ENCODE measurements at regions not wholly inside any gene's neighbourhood (a gene's known extent, or its start where the extent isn't known, plus 50 kb on each side); places are given as distances from the start of the nearest gene placed in this dataset.

- FAIRE-seq, result no peak
- H3K4me1 ChIP-seq (ENCODE audit: control insufficient read depth, extremely low read depth, insufficient read depth, low read length), result peaks cover 3% of the 10 kb centered on the region
- dilution Hi-C loops (cut with MboI; ENCODE audit: extremely low pct_ligation_motif_present, low sequenced_read_pairs), result no loop called here
- H3K9me1 ChIP-seq (ENCODE audit: control insufficient read depth, extremely low read depth, insufficient read depth, low read length), result no peaks in the 10 kb centered on the region
- H2AFZ ChIP-seq (ENCODE audit: control insufficient read depth, low read length), result no peak overlapping the region
- H3K79me2 ChIP-seq (ENCODE audit: control insufficient read depth, insufficient read depth, low read length), result no peaks in the 10 kb centered on the region
- H4K20me1 ChIP-seq (ENCODE audit: control insufficient read depth, extremely low read depth, insufficient read depth, low read length), result no peaks in the 10 kb centered on the region
- H3K9me3 ChIP-seq (ENCODE audit: control insufficient read depth, low read depth, low read length), result no peaks in the 10 kb centered on the region
- no peak overlapping the region for H3K9ac ChIP-seq (ENCODE audit: control insufficient read depth, extremely low read depth, insufficient read depth, low read length)
- no peak for DNase-seq (ENCODE audit: low read depth, low spot score)
- H3K36me3 ChIP-seq (ENCODE audit: control insufficient read depth in 2 of 2, extremely low read depth in 1 of 2, insufficient read depth in 2 of 2, low read length in 2 of 2), result no peaks in the 10 kb centered on the region
- H3K27me3 ChIP-seq (ENCODE audit: control insufficient read depth, extremely low read depth, insufficient read depth, low read length), result no peaks in the 10 kb centered on the region
- H3K4me3 ChIP-seq (ENCODE audit: control insufficient read depth in 2 of 3, extremely low read depth in 1 of 3, insufficient read depth in 2 of 3, low read depth in 1 of 3, low read length in 3 of 3), result no peak overlapping the region
- H3K27ac ChIP-seq (ENCODE audit: control insufficient read depth, insufficient read depth, low read length), result no peak overlapping the region
- no peak overlapping the region for H3K4me2 ChIP-seq (ENCODE audit: control insufficient read depth, extremely low read depth, insufficient read depth, low read depth, low read length)
- TF ChIP-seq, protein P1, sequence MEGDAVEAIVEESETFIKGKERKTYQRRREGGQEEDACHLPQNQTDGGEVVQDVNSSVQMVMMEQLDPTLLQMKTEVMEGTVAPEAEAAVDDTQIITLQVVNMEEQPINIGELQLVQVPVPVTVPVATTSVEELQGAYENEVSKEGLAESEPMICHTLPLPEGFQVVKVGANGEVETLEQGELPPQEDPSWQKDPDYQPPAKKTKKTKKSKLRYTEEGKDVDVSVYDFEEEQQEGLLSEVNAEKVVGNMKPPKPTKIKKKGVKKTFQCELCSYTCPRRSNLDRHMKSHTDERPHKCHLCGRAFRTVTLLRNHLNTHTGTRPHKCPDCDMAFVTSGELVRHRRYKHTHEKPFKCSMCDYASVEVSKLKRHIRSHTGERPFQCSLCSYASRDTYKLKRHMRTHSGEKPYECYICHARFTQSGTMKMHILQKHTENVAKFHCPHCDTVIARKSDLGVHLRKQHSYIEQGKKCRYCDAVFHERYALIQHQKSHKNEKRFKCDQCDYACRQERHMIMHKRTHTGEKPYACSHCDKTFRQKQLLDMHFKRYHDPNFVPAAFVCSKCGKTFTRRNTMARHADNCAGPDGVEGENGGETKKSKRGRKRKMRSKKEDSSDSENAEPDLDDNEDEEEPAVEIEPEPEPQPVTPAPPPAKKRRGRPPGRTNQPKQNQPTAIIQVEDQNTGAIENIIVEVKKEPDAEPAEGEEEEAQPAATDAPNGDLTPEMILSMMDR (optimal IDR thresholded peaks at IDR 0.05 in 1 of 3, IDR thresholded peaks at IDR 0.05 in 1 of 3, conservative IDR thresholded peaks at IDR 0.05 in 1 of 3; ENCODE audit: extremely low read depth in 1 of 3, insufficient read depth in 2 of 3, low read length in 3 of 3), result no peak
- no peak for TF ChIP-seq EZH2 (IDR thresholded peaks at IDR 0.05; ENCODE audit: low read length)
Observed at GRCh38 chr15:62547584-62547983, 382.5 kb upstream of the C2CD4B start.

DNA sequence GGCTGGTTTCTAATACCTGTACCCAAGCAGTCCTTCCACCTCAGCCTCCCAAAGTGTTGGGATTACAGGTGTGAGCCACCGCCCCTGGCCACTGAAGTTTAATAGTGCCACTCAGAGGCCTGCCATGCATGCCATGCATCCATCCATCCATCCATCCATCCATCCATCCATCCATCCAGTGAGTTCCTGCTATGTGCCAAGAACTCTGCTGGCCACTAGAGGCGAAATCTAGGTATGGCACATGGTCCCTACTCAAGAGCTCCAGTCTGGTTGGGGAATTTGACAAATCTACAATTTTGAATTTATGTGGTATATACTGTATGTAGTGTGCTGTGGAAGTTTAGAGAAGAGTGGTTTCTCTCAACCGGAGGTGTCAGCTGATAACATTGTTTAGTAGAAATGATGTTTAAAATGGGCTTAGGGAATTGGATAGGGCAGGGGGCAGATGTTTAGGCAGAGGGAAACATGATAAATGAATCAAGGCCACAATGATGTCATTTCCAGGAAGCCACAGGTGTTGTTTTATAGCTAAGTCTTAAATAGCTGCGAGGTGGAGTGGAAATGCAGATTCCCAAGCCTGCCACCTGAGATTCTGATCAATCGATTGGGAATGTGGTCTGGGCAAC, 384.4 kb upstream of the C2CD4B start:
- no peaks in the 10 kb centered on the region for H3K9me1 ChIP-seq (ENCODE audit: control insufficient read depth, extremely low read depth, insufficient read depth, low read length)
- H4K20me1 ChIP-seq (ENCODE audit: control insufficient read depth, extremely low read depth, insufficient read depth, low read length), result no peaks in the 10 kb centered on the region
- dilution Hi-C loops (cut with MboI; ENCODE audit: extremely low pct_ligation_motif_present, low sequenced_read_pairs), result no loop called here
- H3K4me2 ChIP-seq (ENCODE audit: control insufficient read depth, extremely low read depth, insufficient read depth, low read depth, low read length), result no peak overlapping the region
- TF ChIP-seq, protein P1 (optimal IDR thresholded peaks at IDR 0.05 in 1 of 3, IDR thresholded peaks at IDR 0.05 in 1 of 3, conservative IDR thresholded peaks at IDR 0.05 in 1 of 3; ENCODE audit: extremely low read depth in 1 of 3, insufficient read depth in 2 of 3, low read length in 3 of 3), result peak; percentile 70 to 85 (median 82)
- no peak for TF ChIP-seq EZH2 (IDR thresholded peaks at IDR 0.05; ENCODE audit: low read length)
- no peak overlapping the region for H3K27ac ChIP-seq (ENCODE audit: control insufficient read depth, insufficient read depth, low read length)
- FAIRE-seq (peak; percentile 23), DNase-seq (ENCODE audit: low read depth, low spot score) (no peak)
- H3K36me3 ChIP-seq (ENCODE audit: control insufficient read depth in 2 of 2, extremely low read depth in 1 of 2, insufficient read depth in 2 of 2, low read length in 2 of 2), result no peaks in the 10 kb centered on the region
- H3K9ac ChIP-seq (ENCODE audit: control insufficient read depth, extremely low read depth, insufficient read depth, low read length), result no peak overlapping the region
- H3K79me2 ChIP-seq (ENCODE audit: control insufficient read depth, insufficient read depth, low read length), result no peaks in the 10 kb centered on the region
- H3K9me3 ChIP-seq (ENCODE audit: control insufficient read depth, low read depth, low read length), result no peaks in the 10 kb centered on the region
- H3K27me3 ChIP-seq (ENCODE audit: control insufficient read depth, extremely low read depth, insufficient read depth, low read length), result no peaks in the 10 kb centered on the region
- no peak overlapping the region for H2AFZ ChIP-seq (ENCODE audit: control insufficient read depth, low read length)
- no peak overlapping the region for H3K4me3 ChIP-seq (ENCODE audit: control insufficient read depth in 2 of 3, extremely low read depth in 1 of 3, insufficient read depth in 2 of 3, low read depth in 1 of 3, low read length in 3 of 3)
- peaks cover 3% of the 10 kb centered on the region for H3K4me1 ChIP-seq (ENCODE audit: control insufficient read depth, extremely low read depth, insufficient read depth, low read length)

All from keratinocyte (primary cell).